ENCODE measurements at regions not wholly inside any gene's neighbourhood (a gene's known extent, or its start where the extent isn't known, plus 50 kb on each side); places are given as distances from the start of the nearest gene placed in this dataset.

- H3K9me3 ChIP-seq = no peaks in the 10 kb centered on the region
- no peak for TF ChIP-seq CTCF (IDR thresholded peaks at IDR 0.05)
- no peak for TF ChIP-seq POLR2A (IDR thresholded peaks at IDR 0.05)
- H3K4me3 ChIP-seq = no peak overlapping the region
- DNase-seq = no peak
- no peaks in the 10 kb centered on the region for H3K36me3 ChIP-seq
- no peak overlapping the region for H3K27ac ChIP-seq
- no peaks in the 10 kb centered on the region for H3K4me1 ChIP-seq
- no peaks in the 10 kb centered on the region for H3K27me3 ChIP-seq
- intact Hi-C loops (cut with DNase I; ENCODE audit: low total_unique reads) = no loop called here
Observed at GRCh38 chr4:117515921-117516320, 430.5 kb upstream of the TRAM1L1 start.

- H3K36me3 ChIP-seq = no peaks in the 10 kb centered on the region
- TF ChIP-seq CTCF (IDR thresholded peaks at IDR 0.05) (no peak), POLR2A (IDR thresholded peaks at IDR 0.05) (no peak)
- H3K27me3 ChIP-seq = no peaks in the 10 kb centered on the region
- H3K4me1 ChIP-seq = no peaks in the 10 kb centered on the region
- no peak overlapping the region for H3K4me3 ChIP-seq
- intact Hi-C loops (cut with DNase I; ENCODE audit: low total_unique reads) = no loop called here
- H3K9me3 ChIP-seq = no peaks in the 10 kb centered on the region
- no peak overlapping the region for H3K27ac ChIP-seq
- no peak for DNase-seq
Observed at GRCh38 chr4:117527601-117528000, 442.2 kb upstream of the TRAM1L1 start.

- Histone ChIP-seq H3K9me3 (no peaks in the 10 kb centered on the region), H3K27me3 (no peaks in the 10 kb centered on the region), H3K27ac (no peak overlapping the region), H3K4me3 (no peak overlapping the region), H3K36me3 (no peaks in the 10 kb centered on the region), H3K4me1 (no peaks in the 10 kb centered on the region)
- TF ChIP-seq POLR2A (IDR thresholded peaks at IDR 0.05) = no peak
- no peak for TF ChIP-seq CTCF (IDR thresholded peaks at IDR 0.05)
- no peak for DNase-seq
- intact Hi-C loops (cut with DNase I; ENCODE audit: low total_unique reads) = no loop called here
Observed at GRCh38 chr4:117529401-117529800, 444.0 kb upstream of the TRAM1L1 start.

- H3K9me3 ChIP-seq = no peaks in the 10 kb centered on the region
- no peak for TF ChIP-seq CTCF (IDR thresholded peaks at IDR 0.05)
Observed at GRCh38 chr4:117533501-117533900, 448.1 kb upstream of the TRAM1L1 start.

GRCh38 chr4:117545039-117545438 lies 459.7 kb upstream of the TRAM1L1 start:
- H3K27me3 ChIP-seq = no peaks in the 10 kb centered on the region
- intact Hi-C loops (cut with DNase I; ENCODE audit: low total_unique reads) = no loop called here
- no peaks in the 10 kb centered on the region for H3K36me3 ChIP-seq
- no peaks in the 10 kb centered on the region for H3K9me3 ChIP-seq
- no peak for DNase-seq
- no peak overlapping the region for H3K27ac ChIP-seq
- TF ChIP-seq CTCF (IDR thresholded peaks at IDR 0.05) = no peak
- H3K4me1 ChIP-seq = no peaks in the 10 kb centered on the region
- no peak overlapping the region for H3K4me3 ChIP-seq

More at GRCh38 chr4:117533501-117533900, 448.1 kb upstream of the TRAM1L1 start:
- Histone ChIP-seq H3K4me1 (no peaks in the 10 kb centered on the region), H3K27me3 (no peaks in the 10 kb centered on the region), H3K36me3 (no peaks in the 10 kb centered on the region), H3K4me3 (no peak overlapping the region), H3K27ac (no peak overlapping the region)
- DNase-seq = no peak
- intact Hi-C loops (cut with DNase I; ENCODE audit: low total_unique reads) = no loop called here
